NCI-H2081 treated with DMSO at 0.1 percent for 48 hours (cell line): ENCODE measurements at regions not wholly inside any gene's neighbourhood (a gene's known extent, or its start where the extent isn't known, plus 50 kb on each side); places are given as distances from the start of the nearest gene placed in this dataset.
"Not testable (repeated sequence)": the region's sequence is repeated elsewhere in the genome, so short reads cannot be mapped to it uniquely, and the experiment has no call there.

Experiments
- DNase-seq: peaks from one replicate; lab custom pipeline; 2025; lab: John Stamatoyannopoulos, UW

- DNase-seq = no peak
These were observed 225.5 kb upstream of the ZEB2 start for GRCh38 chr2:144745424-144745823.

- no peak for DNase-seq
These were observed 218.8 kb upstream of the ZEB2 start for GRCh38 chr2:144738749-144739148.

- DNase-seq = no peak
These were observed 210.8 kb upstream of the ZEB2 start for GRCh38 chr2:144730711-144731110.

GRCh38 chr2:144724460-144724859 is 204.5 kb upstream of the ZEB2 start:
- DNase-seq = not testable (repeated sequence)

- DNase-seq = no peak
These were observed 198.5 kb upstream of the ZEB2 start for GRCh38 chr2:144718376-144718775.

GRCh38 chr2:144715992-144716391 is 196.1 kb upstream of the ZEB2 start:
- no peak for DNase-seq

- DNase-seq = no peak
These were observed 193.5 kb upstream of the ZEB2 start for GRCh38 chr2:144713410-144713809.

GRCh38 chr2:144712550-144712940 is 192.6 kb upstream of the ZEB2 start:
- no peak for DNase-seq

GRCh38 chr2:144711630-144712549 is 192.0 kb upstream of the ZEB2 start:
- DNase-seq = no peak

- DNase-seq = no peak
These were observed 191.2 kb upstream of the ZEB2 start for GRCh38 chr2:144711084-144711483.

- DNase-seq = no peak
These were observed 188.7 kb upstream of the ZEB2 start for GRCh38 chr2:144708626-144709025.

- DNase-seq = no peak
These were observed 187.9 kb upstream of the ZEB2 start for GRCh38 chr2:144707736-144708326.

GRCh38 chr2:144706647-144707046 is 186.7 kb upstream of the ZEB2 start:
- DNase-seq = no peak

- DNase-seq = no peak
These were observed 185.7 kb upstream of the ZEB2 start for GRCh38 chr2:144705328-144706245.

GRCh38 chr2:144704709-144705095 is 184.8 kb upstream of the ZEB2 start:
- no peak for DNase-seq

- no peak for DNase-seq
These were observed 184.2 kb upstream of the ZEB2 start for GRCh38 chr2:144703852-144704708.

- no peak for DNase-seq
These were observed 182.1 kb upstream of the ZEB2 start for GRCh38 chr2:144702051-144702450.

GRCh38 chr2:144701259-144701658 is 181.3 kb upstream of the ZEB2 start:
- DNase-seq = no peak

- DNase-seq = no peak
These were observed 178.2 kb upstream of the ZEB2 start for GRCh38 chr2:144698156-144698555.

GRCh38 chr2:144695657-144696056 is 175.7 kb upstream of the ZEB2 start:
- DNase-seq = no peak

- no peak for DNase-seq
These were observed 174.5 kb upstream of the ZEB2 start for GRCh38 chr2:144694456-144694855.

GRCh38 chr2:144693179-144693578 is 173.3 kb upstream of the ZEB2 start:
- no peak for DNase-seq
